Loucy (cell line): ENCODE measurements at regions not wholly inside any gene's neighbourhood (a gene's known extent, or its start where the extent isn't known, plus 50 kb on each side); places are given as distances from the start of the nearest gene placed in this dataset.

Source experiments
- H2AFZ ChIP-seq: fragments of 200-600 bp; sonication (generic); 2 replicates; pipeline ENCODE4 v1.6.0; 2016; ENCODE audit warnings: antibody characterized with exemption, mild to moderate bottlenecking, low read length, moderate library complexity
- H3F3A ChIP-seq: fragments of 200-600 bp; 2 replicates; pipeline ENCODE4 v1.6.0; 2016; ENCODE audit warnings: antibody characterized with exemption, low read depth, mild to moderate bottlenecking
- H3K27me3 ChIP-seq: fragments of 200-600 bp; sonication (generic); 2 replicates; pipeline ENCODE4 v1.6.1; 2014; ENCODE audit warnings: low read length, mild to moderate bottlenecking; ENCODE audit not compliant: insufficient read depth, poor library complexity, severe bottlenecking
- H3K36me3 ChIP-seq: fragments of 200-600 bp; sonication (generic); 2 replicates; pipeline ENCODE4 v1.6.1; 2016; ENCODE audit warnings: low read length; ENCODE audit not compliant: insufficient read depth
- H3K4me1 ChIP-seq: fragments of 200-600 bp; sonication (generic); 2 replicates; pipeline ENCODE4 v1.5.1; 2014; ENCODE audit warnings: low read length, mild to moderate bottlenecking; ENCODE audit not compliant: insufficient read depth, poor library complexity, severe bottlenecking
- H3K4me2 ChIP-seq: fragments of 200-600 bp; sonication (generic); 2 replicates; pipeline ENCODE4 v1.6.0; 2014; ENCODE audit warnings: antibody characterized with exemption, low read length, low read depth, mild to moderate bottlenecking; ENCODE audit not compliant: poor library complexity, severe bottlenecking
- H3K4me3 ChIP-seq: fragments of 200-600 bp; sonication (generic); 2 replicates; pipeline ENCODE4 v1.5.1; 2014; ENCODE audit warnings: low read length, mild to moderate bottlenecking, mixed read lengths; ENCODE audit not compliant: poor library complexity, severe bottlenecking
- H3K79me2 ChIP-seq: fragments of 200-600 bp; sonication (generic); 2 replicates; pipeline ENCODE4 v1.6.1; 2014; ENCODE audit warnings: low read length; ENCODE audit not compliant: insufficient read depth
- H3K9ac ChIP-seq: fragments of 200-600 bp; sonication (generic); 2 replicates; pipeline ENCODE4 v1.6.0; 2014; ENCODE audit warnings: mild to moderate bottlenecking, low read depth, low read length, moderate library complexity; ENCODE audit not compliant: poor library complexity, severe bottlenecking
- H3K9me2 ChIP-seq: fragments of 200-600 bp; sonication (generic); replicated peaks from 2 replicates; pipeline ENCODE4 v1.6.1; 2016; ENCODE audit warnings: low read depth, low read length, mixed read lengths
- H3K9me3 ChIP-seq: fragments of 200-600 bp; sonication (generic); 2 replicates; pipeline ENCODE4 v1.6.1; 2014; ENCODE audit warnings: mild to moderate bottlenecking, antibody characterized with exemption, low read length, low read depth; ENCODE audit not compliant: insufficient read depth
- H4K20me1 ChIP-seq: fragments of 200-600 bp; sonication (generic); 2 replicates; pipeline ENCODE4 v1.6.0; 2014; ENCODE audit warnings: antibody characterized with exemption, low read length, mild to moderate bottlenecking; ENCODE audit not compliant: insufficient read depth, poor library complexity, severe bottlenecking
- CTCF ChIP-seq: fragments of 200-600 bp; sonication (generic); conservative IDR thresholded peaks from 2 replicates; pipeline ENCODE4 v1.5.1; 2014; ENCODE audit warnings: mild to moderate bottlenecking, antibody characterized with exemption, low read length
- EZH2phosphoT487 ChIP-seq: fragments of 200-600 bp; IDR thresholded peaks from 2 replicates; pipeline ENCODE4 v1.6.1; 2018; ENCODE audit warnings: antibody characterized with exemption, mild to moderate bottlenecking, moderate library complexity, borderline replicate concordance

- H3K4me3 ChIP-seq: no peak overlapping the region
- no peaks in the 10 kb centered on the region for H3F3A ChIP-seq
- TF ChIP-seq CTCF (peak; percentile 46), EZH2phosphoT487 (no peak)
- no peaks in the 10 kb centered on the region for H3K9me3 ChIP-seq
- H3K9me2 ChIP-seq: no peaks in the 10 kb centered on the region
- H3K4me2 ChIP-seq: no peak overlapping the region
- no peak overlapping the region for H2AFZ ChIP-seq
- no peaks in the 10 kb centered on the region for H3K36me3 ChIP-seq
- no peak overlapping the region for H3K9ac ChIP-seq
- no peaks in the 10 kb centered on the region for H4K20me1 ChIP-seq
- H3K79me2 ChIP-seq: no peaks in the 10 kb centered on the region
- H3K27me3 ChIP-seq: no peaks in the 10 kb centered on the region
- H3K4me1 ChIP-seq: no peaks in the 10 kb centered on the region
These were observed 408.2 kb upstream of the PRR16 start for GRCh38 chr5:120055858-120056257.

- Histone ChIP-seq H4K20me1 (no peaks in the 10 kb centered on the region), H3K36me3 (no peaks in the 10 kb centered on the region), H3K4me2 (no peak overlapping the region), H3K9me2 (no peaks in the 10 kb centered on the region), H3K4me1 (no peaks in the 10 kb centered on the region), H3K9me3 (no peaks in the 10 kb centered on the region), H2AFZ (no peak overlapping the region), H3K79me2 (no peaks in the 10 kb centered on the region), H3K9ac (no peak overlapping the region), H3K27me3 (no peaks in the 10 kb centered on the region), H3F3A (no peaks in the 10 kb centered on the region), H3K4me3 (no peak overlapping the region)
- no peak for TF ChIP-seq EZH2phosphoT487
These were observed 401.6 kb upstream of the PRR16 start for GRCh38 chr5:120062515-120062917.

GRCh38 chr5:120072068-120072761 lies 391.9 kb upstream of the PRR16 start:
- Histone ChIP-seq H2AFZ (no peak overlapping the region), H3K9ac (no peak overlapping the region), H3F3A (no peaks in the 10 kb centered on the region), H3K36me3 (no peaks in the 10 kb centered on the region), H3K9me3 (no peaks in the 10 kb centered on the region), H3K4me2 (no peak overlapping the region), H3K79me2 (no peaks in the 10 kb centered on the region), H3K4me1 (no peaks in the 10 kb centered on the region), H4K20me1 (no peaks in the 10 kb centered on the region), H3K9me2 (no peaks in the 10 kb centered on the region), H3K27me3 (no peaks in the 10 kb centered on the region), H3K4me3 (no peak overlapping the region)
- TF ChIP-seq EZH2phosphoT487 (no peak), CTCF (no peak)

- no peak overlapping the region for H3K4me2 ChIP-seq
- no peaks in the 10 kb centered on the region for H3K9me2 ChIP-seq
- TF ChIP-seq EZH2phosphoT487: no peak
- no peak for TF ChIP-seq CTCF
- no peaks in the 10 kb centered on the region for H3K27me3 ChIP-seq
- no peaks in the 10 kb centered on the region for H3K36me3 ChIP-seq
- no peak overlapping the region for H2AFZ ChIP-seq
- H3K4me1 ChIP-seq: no peaks in the 10 kb centered on the region
- H3K9ac ChIP-seq: no peak overlapping the region
- no peak overlapping the region for H3K4me3 ChIP-seq
- no peaks in the 10 kb centered on the region for H3K9me3 ChIP-seq
- no peaks in the 10 kb centered on the region for H4K20me1 ChIP-seq
- no peaks in the 10 kb centered on the region for H3F3A ChIP-seq
- no peaks in the 10 kb centered on the region for H3K79me2 ChIP-seq
These were observed 390.4 kb upstream of the PRR16 start for GRCh38 chr5:120073722-120074121.
